Caki2 (cell line): ENCODE measurements at regions not wholly inside any gene's neighbourhood (a gene's known extent, or its start where the extent isn't known, plus 50 kb on each side); places are given as distances from the start of the nearest gene placed in this dataset.

Experiments
- DNase-seq: peaks from one replicate; pipeline ENCODE4 v3.0.0-alpha.2; 2015; ENCODE audit warnings: low read depth
- in situ Hi-C: cut with HindIII; loops from 2 replicates; pipeline ENCODE4 v1.10.0; 2016; ENCODE audit warnings: low sequenced_read_pairs, low pct_unique_long_range_greater_than_20kb, mixed read lengths

DNA sequence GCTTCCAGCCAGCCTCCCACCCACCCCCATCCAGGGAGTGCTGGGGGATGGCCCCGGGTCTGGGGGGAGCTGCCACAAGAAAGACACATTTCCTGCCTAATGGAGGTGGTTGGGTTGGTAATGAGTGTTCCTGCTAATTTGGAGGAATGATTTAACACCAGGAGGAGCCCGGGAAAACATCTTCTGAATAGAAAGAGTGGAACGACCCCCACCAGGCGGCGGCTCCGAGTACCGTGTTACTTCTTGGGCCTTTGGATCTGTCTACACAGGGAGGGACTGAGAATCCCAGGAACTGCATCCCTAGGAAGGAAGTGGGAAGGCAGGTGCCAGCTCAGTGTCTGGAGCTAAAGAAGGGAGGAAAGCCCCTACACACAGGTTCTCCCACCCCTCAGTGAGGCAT is 64.6 kb downstream of the TSPAN17 start:
- no peak for DNase-seq
- in situ Hi-C loops: no loop called here

DNA sequence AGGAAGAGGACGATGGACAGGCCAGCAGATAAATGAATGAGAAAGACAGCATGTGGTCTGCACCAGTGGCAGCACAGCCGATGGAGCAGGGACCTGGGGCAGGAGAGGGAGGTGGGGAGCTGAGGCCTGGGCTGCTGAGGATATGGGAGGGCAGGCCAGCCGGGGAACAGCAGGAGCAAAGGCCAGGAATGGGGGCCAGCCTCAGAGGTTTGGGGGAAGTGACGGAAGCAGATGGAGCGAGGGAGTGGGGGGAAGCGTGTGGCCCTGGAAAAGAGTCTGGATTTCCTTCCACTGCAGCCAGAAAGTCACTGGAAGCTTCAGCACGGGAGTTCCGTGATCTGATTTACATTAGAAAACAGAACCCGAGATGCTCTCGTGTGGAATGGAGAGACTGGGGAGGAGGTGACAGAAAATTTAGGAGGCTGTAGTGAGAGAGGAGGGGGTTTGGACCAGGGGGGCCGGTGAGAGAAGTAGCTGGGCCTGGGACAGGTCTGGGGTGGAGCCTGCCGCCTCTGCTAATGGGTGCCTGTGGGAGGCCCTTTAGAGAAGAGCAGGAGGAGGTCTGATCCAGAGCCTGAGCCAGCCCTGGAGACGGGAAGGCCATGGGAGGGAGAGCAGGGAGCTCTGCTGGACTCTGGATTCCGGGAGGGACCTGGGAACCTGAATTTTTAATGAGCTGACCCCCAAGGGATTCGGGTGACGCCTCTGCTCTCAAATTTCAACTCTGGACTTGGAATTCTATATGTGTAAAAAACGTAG is 65.4 kb downstream of the TSPAN17 start:
- in situ Hi-C loops: no loop called here
- no peak for DNase-seq

DNA sequence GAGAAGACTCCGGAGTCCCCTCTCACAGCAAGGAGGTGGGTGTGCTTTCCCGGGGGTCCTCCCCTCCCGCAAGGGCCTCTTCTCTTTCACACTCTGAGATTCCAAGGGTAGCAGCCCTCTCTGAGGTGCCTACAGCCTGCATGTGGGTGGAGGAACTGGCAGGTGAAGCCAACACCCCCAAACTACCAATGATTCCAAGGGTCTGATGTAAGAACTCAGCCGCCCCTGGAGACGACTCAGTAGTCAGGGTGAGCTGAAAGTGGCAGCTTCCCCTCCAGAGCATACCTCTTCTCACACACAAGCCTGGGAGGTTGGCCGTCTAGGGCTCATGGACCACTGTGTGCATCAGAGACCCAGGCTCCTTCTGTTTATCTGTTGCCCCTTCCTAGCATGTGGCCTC is 66.1 kb downstream of the TSPAN17 start:
- in situ Hi-C loops: no loop called here
- no peak for DNase-seq

DNA sequence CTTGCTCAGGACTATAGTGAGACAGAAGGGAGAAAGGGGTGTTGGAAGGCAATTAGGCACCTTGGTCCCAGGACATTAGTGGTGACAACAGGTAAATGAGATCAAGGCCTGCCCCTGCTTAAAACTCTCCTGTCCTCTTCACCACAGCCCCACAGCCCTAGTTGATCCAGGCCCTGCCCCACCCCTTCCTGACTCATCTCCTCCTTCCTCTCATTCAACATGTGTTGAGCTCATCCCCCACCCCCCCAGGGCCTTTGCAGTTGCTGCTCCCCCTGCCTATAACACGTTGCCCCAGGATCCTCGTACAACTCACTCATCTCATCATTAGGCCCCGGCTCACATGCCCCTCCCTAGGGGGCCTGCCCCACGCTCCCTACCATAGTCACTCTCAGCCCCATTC is 66.8 kb downstream of the TSPAN17 start:
- no peak for DNase-seq
- in situ Hi-C loops: no loop called here

DNA sequence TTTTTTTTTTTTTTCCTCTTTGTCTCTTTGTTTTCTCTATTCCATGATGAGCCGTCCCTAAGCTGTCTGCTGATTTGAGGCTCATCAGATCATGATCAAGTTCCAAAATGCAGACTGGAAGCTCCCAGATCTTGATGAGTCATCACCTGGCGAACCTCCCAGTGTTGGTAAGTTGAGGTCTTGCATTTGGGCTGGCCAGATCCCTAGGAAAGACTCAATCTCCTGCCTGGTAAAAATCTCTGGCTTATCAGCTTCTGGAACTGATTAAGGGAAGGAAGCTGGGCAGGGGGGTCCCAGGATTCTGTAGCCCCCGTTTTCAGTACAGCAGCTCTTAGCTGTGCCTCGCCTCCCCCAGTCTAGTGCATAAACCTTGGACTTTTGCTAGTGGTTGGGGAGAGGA is 69.0 kb downstream of the TSPAN17 start:
- in situ Hi-C loops: no loop called here
- DNase-seq: peak; percentile 6

DNA sequence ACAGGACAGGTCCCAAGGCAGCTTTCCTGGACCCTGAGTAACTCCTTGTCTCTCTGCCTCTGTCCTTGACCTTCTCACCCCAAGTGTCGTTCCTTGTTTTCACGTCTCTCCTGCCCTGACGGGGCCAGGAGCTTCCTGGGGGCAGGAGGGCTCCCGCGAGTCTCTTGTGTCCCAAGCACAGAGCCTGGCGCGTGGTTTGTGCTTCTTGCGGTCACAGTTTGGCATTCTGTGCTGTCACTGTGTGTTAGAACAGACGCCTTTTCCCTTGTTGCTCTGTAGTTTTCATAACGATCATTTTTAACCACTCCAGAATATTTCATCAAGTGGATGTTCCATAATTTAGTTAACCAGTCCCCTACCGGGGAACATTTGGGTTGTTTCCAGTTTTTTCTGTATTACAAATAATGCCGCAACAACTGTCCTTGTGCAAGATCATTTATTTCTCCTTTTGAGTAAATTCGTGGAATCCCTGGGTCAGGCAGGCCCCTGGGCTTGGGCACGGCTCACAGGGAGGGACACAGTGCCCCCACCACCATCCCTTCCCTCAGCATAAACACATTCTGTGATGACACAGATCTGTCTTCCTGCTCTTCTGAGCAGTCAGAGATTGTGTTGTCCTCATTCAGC is 71.9 kb downstream of the TSPAN17 start:
- DNase-seq: no peak
- in situ Hi-C loops: no loop called here

DNA sequence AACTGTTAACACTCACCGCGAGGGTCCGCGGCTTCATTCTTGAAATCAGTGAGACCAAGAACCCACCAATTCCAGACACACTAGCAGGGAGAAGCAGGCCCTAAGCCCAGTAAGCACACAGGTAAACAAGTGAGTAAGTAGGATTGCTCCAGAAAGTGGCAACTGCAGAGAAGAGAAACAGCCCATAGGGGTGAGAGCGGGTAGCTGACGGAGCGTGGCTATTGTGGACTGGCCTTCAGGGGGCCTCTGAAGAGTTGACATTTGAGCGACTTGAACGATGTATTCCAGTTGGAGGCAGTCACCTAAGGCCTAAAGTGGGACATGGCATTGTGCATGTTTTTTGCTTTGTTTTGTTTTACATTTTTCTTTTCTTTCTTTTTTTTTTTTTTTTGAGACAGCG is 74.2 kb downstream of the TSPAN17 start:
- DNase-seq: no peak
- in situ Hi-C loops: no loop called here

DNA sequence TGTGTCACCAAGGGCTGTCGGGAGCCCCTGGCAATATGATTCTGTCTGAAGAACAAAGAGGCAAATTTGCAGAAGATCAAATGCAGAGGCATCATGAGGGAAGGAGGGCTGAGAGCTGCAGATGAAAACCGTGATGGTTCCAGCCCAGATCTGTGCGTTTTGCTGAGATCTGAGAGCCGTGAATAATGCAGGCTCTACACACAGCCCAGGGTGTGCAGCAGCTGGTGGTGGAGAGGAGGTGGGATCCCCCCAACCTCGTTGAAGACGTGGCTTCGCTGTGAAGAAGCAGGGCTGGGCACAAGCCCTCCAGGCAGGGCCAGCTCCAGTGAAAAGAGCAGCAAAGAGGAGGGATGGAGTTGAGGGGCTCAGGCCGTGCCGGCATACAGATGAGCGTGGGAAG is 75.5 kb downstream of the TSPAN17 start:
- no peak for DNase-seq
- in situ Hi-C loops: no loop called here

DNA sequence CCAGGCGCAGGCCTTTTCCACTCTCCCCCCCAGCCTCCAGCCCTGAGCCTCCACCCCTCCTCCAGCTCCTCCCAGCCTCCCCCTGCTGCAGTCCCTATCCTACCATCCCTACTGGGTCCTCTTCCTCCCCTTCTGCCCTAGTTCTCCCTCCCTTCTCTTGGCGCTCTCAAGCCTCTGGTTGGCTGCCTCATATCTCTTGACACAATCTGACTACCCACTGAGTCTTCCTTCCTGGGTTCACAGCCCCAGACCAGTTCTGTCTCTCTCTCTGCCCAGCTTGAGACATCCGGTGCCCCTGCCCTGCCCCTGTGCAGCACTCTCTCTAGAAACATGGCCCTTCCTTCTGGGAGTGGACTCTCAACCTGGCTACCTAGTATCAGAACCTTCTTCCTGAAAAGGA is 76.2 kb downstream of the TSPAN17 start:
- DNase-seq: no peak
- in situ Hi-C loops: no loop called here

DNA sequence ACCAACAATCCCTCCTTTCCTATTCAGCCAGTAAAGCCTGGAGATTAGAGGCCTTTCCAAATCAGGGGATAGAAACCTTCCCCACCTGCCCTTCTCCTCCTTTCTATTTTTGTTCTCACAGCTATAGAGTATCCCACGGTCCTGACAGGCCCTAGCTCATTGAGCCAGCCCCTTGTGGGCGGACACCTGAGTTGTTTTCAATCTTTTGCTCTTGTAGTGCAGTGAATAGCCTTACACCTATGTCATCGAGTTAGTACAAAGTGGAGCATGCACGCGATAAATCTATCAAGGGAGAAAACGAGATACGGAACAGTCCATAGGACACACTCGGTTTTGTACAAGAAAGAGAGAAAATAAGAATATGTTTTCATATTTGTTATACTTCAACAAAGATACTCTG is 77.2 kb downstream of the TSPAN17 start:
- in situ Hi-C loops: no loop called here

DNA sequence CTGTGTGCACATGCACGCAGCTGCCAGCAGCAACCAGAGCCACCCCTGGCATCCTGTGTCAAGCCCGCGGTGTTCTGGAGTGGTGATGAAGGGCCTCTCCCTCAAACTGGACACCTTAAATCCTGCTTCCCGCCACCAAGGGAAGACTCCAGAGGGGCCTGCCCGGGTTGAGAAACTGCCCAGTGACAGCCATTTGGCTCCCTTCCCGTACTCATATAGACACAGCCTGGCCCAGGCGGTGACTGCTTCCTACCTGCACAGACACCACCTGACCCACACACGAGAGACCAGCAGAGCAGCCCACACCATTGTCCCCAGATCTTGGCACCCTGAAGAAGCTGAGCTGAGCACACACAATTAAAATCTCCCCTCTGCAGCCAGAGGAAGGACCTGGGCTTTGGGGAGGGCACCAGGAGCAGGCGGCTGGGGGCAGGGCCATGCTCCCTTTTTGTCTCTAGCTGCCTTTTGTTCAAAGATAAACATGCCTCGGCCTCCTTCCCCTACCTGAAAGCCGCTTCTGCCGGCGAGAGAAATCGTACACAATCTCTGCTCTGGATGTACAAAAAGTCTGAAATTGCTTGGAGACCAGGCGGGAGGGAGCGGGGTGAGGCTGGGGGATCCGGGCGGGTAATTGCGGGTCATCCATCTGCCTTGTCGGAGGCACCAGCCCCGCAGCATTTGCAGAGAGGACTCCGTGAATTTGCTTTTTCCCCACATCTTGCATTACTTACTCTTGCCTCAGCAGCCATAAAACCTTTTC is 78.4 kb downstream of the TSPAN17 start:
- in situ Hi-C loops: no loop called here
- no peak for DNase-seq

More for the DNA sequence above, 77.2 kb downstream of the TSPAN17 start:
- DNase-seq: no peak

DNA sequence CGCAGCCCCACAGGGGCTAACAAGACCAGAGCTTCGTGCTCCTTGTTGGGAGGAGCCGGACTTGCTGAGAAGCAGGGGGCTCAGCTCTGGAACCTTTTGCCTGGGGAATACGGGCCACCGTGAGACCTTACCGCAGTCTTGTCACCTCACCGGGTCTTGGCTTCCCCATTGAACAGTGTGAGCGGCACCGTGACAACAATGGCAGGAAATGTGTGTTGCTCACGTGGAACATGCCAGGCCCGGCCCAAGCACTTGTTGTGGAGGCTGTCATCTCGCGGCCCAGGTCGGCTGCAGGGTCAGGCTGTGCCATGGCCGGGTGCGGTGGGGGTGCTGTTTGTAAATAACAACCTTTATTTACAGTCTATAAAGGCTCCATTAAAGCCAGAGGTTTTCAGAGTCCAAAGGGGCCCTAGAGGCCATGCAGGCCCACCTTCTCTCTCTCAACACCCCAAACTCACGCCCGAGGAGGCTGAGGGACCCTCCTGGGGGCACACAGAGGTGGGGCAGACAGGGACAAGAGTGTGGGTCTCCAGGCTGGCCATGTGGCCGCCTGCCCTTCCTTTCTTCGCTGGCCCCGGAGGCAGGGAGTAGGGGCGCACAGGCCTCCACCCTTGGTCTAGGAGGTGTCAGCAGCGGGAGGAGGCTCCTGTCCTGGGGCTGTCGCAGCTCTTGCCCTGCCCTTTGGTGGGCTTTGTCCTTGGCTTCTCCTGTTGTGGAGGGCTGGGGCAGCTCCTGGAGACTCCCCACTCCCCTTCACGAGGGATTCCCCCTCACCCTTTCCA is 79.7 kb downstream of the TSPAN17 start:
- in situ Hi-C loops: no loop called here

DNA sequence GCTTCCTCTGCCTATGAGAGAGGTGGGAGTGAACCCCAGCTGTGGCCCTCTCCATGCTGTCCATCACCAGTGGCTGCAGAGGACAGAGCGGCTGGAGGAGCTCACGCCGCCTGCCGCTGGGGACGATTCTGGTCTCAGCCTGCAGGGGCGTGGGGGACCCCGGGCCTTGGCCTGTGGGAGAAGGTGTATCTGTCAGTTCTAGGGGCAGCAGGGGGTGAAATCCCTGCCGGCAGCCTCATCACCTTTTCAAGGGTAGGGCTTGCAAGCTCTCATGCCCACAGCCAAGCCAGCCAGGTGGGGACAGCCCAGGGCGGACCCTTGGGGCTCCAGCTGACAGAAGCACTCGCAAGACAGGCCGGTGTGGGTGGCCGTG is 80.2 kb downstream of the TSPAN17 start:
- in situ Hi-C loops: no loop called here
- no peak for DNase-seq

More for the DNA sequence above, 79.7 kb downstream of the TSPAN17 start:
- DNase-seq: no peak

DNA sequence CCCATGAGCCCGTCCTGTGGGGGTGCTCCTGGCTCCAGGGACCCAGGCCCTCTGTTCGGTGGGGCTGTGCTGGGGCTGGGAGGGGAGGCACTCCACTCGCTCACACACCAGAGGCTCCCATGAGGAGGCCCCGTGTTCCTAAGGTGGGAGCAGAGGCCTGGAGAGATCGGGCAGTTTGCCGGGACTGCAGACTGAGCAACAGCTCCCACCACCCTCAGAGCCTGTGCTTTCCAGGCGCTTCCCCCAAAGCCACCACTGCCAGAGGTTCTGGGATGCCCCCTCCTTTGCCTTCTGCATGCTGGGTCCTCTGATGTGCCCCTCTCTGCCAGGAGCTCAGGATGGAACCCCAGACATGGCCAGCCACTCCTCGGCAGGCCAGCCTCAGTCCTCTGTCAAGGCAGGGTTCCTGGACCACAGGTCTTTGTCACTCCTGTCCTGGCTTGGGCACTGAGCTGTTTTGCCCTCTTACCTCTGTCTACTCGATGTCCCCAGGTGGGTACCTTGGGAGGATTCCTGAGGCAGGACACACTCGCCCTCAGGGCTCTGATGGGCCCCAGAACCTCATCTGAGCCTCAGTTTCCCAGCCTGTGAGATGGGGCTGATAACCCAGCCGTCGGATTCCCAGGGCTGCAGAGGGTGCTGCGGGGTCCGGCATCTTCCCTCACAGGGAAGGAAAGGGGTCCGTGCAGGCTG is 80.8 kb downstream of the TSPAN17 start:
- no peak for DNase-seq
- in situ Hi-C loops: no loop called here

DNA sequence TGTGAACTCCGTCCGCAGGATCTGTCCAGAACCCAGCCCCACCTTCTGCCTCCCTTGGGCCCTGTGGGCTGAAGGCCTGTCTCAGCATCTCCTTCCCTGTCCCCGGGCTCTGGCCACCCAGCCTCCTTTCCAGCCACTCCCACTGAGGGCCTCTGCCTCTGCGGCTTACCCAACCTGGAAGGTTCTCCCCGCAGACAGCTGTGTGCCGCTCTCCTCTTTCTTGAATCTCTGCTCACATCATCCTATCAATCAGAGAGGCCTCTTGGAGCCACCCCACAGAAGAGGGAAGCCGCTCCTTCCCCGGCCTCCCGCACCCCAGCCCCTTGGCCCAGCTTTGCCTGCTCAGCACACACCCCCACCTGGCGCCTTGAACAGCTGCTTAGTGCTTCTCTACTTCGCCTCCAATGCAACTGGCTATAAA is 81.5 kb upstream of the UNC5A start:
- DNase-seq: no peak
- in situ Hi-C loops: no loop called here

DNA sequence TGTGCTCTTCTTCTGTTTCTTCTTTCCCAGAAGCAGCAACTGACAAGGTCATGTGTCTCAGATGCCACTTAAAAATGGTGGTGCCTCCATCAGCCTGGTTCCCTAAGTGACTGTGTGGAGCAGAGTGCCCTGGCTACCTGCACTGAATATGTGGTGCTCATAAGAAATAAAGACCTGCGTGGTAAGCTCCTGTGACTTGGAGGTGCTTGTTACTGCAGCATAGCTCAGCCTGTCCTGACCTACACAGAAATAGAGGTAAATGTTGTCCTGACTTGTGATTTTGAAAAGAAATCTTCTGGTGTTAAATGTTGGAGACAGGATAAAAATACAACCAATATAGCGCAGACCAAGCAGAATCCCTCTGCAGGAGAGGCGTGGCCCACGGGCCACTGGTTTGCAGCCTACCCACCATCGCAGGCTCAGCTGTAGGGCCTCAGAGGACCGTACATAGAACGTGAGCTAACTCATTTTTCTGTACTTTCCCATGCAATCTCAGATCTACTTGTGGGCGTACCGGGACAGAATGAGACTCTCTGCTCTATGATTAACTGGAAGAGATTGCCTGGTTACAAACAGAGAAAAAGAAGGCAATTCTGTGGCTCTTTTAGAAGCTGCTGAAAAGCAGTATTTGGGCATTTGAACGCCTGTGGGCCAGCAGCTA is 79.4 kb upstream of the UNC5A start:
- in situ Hi-C loops: no loop called here
- no peak for DNase-seq

DNA sequence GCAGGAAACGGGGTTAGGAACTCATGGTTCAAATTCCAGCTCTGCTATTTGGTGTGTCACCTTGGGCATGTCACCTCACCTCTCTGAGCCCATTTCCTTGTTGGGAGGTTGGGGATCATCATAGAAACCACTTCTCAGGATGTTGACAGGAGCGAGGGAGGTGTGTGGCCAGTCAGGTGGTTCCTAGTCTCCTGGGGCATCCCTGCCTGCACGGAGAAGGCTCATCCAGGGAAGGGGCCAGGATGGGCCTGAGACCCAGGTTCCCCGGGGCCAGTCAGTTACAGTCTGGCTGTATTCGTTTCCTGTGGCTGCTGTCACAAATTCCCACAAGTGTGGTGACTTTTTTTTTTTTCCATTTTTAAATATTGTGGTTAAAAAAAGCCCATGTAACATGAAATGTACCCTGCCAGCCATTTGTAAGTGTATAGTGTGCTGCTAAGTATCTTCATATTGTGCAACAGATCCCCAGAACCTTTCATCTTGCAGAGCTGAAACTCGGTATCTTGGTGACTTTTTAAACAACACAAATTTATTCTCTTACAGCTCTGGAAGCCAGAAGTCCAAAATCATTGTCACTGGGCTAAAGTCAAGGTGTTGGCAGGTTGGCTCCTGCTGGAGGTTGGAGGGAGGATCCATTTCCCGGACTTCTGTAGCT is 78.7 kb upstream of the UNC5A start:
- DNase-seq: no peak
- in situ Hi-C loops: no loop called here
